Endothelial cell of hepatic sinusoid (primary cell): ENCODE measurements at regions not wholly inside any gene's neighbourhood (a gene's known extent, or its start where the extent isn't known, plus 50 kb on each side); places are given as distances from the start of the nearest gene placed in this dataset.

Experiments used
- in situ Hi-C: cut with HindIII; loops from 2 replicates; pipeline ENCODE4 v1.10.0; 2017; ENCODE audit warnings: low sequenced_read_pairs

GRCh38 chr1:188359315-188359714 lies 1530.6 kb downstream of the PLA2G4A start:
- in situ Hi-C loops: no loop called here

GRCh38 chr1:188363943-188364342 lies 1535.2 kb downstream of the PLA2G4A start:
- in situ Hi-C loops: no loop called here

GRCh38 chr1:188364927-188365449 lies 1536.2 kb downstream of the PLA2G4A start:
- in situ Hi-C loops: no loop called here

- in situ Hi-C loops: no loop called here
Measured at GRCh38 chr1:188365874-188366273, 1537.1 kb downstream of the PLA2G4A start.

GRCh38 chr1:188367661-188368060 lies 1538.9 kb downstream of the PLA2G4A start:
- in situ Hi-C loops: no loop called here

GRCh38 chr1:188371295-188371806 lies 1542.6 kb downstream of the PLA2G4A start:
- in situ Hi-C loops: no loop called here

GRCh38 chr1:188372821-188373220 lies 1544.1 kb downstream of the PLA2G4A start:
- in situ Hi-C loops: no loop called here

GRCh38 chr1:188382851-188383250 lies 1554.1 kb downstream of the PLA2G4A start:
- in situ Hi-C loops: no loop called here

- in situ Hi-C loops: no loop called here
Measured at GRCh38 chr1:188386161-188386560, 1557.4 kb downstream of the PLA2G4A start.

- in situ Hi-C loops: no loop called here
Measured at GRCh38 chr1:188386666-188387065, 1557.9 kb downstream of the PLA2G4A start.

GRCh38 chr1:188394677-188395076 lies 1565.9 kb downstream of the PLA2G4A start:
- in situ Hi-C loops: no loop called here

GRCh38 chr1:188397521-188397920 lies 1568.8 kb downstream of the PLA2G4A start:
- in situ Hi-C loops: no loop called here

- in situ Hi-C loops: no loop called here
Measured at GRCh38 chr1:188402986-188403385, 1574.2 kb downstream of the PLA2G4A start.

GRCh38 chr1:188406636-188407035 lies 1577.9 kb downstream of the PLA2G4A start:
- in situ Hi-C loops: no loop called here

- in situ Hi-C loops: no loop called here
Measured at GRCh38 chr1:188420177-188420576, 1591.4 kb downstream of the PLA2G4A start.

GRCh38 chr1:188423073-188423472 lies 1594.3 kb downstream of the PLA2G4A start:
- in situ Hi-C loops: no loop called here

GRCh38 chr1:188424176-188424575 lies 1595.4 kb downstream of the PLA2G4A start:
- in situ Hi-C loops: no loop called here

- in situ Hi-C loops: no loop called here
Measured at GRCh38 chr1:188425687-188426086, 1596.9 kb downstream of the PLA2G4A start.

- in situ Hi-C loops: no loop called here
Measured at GRCh38 chr1:188426561-188426960, 1597.8 kb downstream of the PLA2G4A start.

- in situ Hi-C loops: no loop called here
Measured at GRCh38 chr1:188427642-188428041, 1598.9 kb downstream of the PLA2G4A start.

GRCh38 chr1:188429386-188429785 lies 1600.6 kb downstream of the PLA2G4A start:
- in situ Hi-C loops: no loop called here

GRCh38 chr1:188432427-188432826 lies 1603.7 kb downstream of the PLA2G4A start:
- in situ Hi-C loops: no loop called here

GRCh38 chr1:188433425-188433824 lies 1604.7 kb downstream of the PLA2G4A start:
- in situ Hi-C loops: no loop called here
